Activated CD4-positive, alpha-beta memory T cell treated with anti-CD3 and anti-CD28 coated beads for 36 hours (primary cell): ENCODE measurements at regions not wholly inside any gene's neighbourhood (a gene's known extent, or its start where the extent isn't known, plus 50 kb on each side); places are given as distances from the start of the nearest gene placed in this dataset.

Experiments used
- CTCF ChIA-PET: fragments of 350-600 bp; sonication (Branson Sonifier 250); formaldehyde crosslinking; loops from one replicate; lab custom pipeline; 2021; ENCODE audit warnings: antibody characterized with exemption, inconsistent platforms; lab: Charles Lee
- POLR2A ChIA-PET: fragments of 350-600 bp; sonication (Branson Sonifier 250); formaldehyde crosslinking; loops from one replicate; lab custom pipeline; 2021; ENCODE audit warnings: antibody characterized with exemption; lab: Charles Lee
- DNase-seq: peaks from one replicate; pipeline ENCODE4 v3.0.0-alpha.2; 2020
- H3K27ac Mint-ChIP-seq: one replicate; pipeline ENCODE4 v1.8.0; 2021; ENCODE audit warnings: mixed read lengths
- H3K27me3 Mint-ChIP-seq: one replicate; pipeline ENCODE4 v1.8.0; 2021; ENCODE audit warnings: mixed read lengths
- H3K36me3 Mint-ChIP-seq: one replicate; pipeline ENCODE4 v1.8.0; 2021; ENCODE audit warnings: mixed read lengths
- H3K4me1 Mint-ChIP-seq: one replicate; pipeline ENCODE4 v1.8.0; 2021; ENCODE audit warnings: low read depth, mixed read lengths
- H3K4me3 Mint-ChIP-seq: one replicate; pipeline ENCODE4 v1.8.0; 2021; ENCODE audit warnings: mild to moderate bottlenecking, mixed read lengths
- H3K9me3 Mint-ChIP-seq: one replicate; pipeline ENCODE4 v1.8.0; 2021; ENCODE audit warnings: mixed read lengths
- intact Hi-C: fragments of 100-400 bp; cut with micrococcal nuclease; formaldehyde crosslinking; loops from one replicate; pipeline ENCODE4 v1.15.1; 2023

DNA sequence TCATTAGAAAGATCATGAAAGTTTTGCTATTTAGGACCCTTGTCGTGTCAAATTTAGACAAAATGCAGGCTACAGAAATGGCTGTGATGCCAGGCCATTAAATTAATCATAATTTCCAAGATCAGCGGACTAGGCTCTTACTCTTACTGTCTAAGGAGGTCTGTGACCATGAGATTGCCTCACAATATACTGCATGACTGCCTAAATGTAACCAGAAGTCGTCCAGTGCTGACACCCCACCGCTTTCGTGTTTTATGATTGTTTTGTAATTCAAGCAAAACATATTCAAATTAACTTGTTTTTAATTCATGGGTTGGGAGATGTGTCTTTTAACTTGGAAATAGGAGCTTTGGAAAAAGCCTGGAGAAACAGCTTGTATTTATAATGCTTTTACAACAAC, 947.5 kb downstream of the BRINP3 start:
- CTCF ChIA-PET = no interaction called here
- Mint-ChIP-seq H3K27ac (no peak overlapping the region), H3K9me3 (peaks cover 2% of the 10 kb centered on the region)

DNA sequence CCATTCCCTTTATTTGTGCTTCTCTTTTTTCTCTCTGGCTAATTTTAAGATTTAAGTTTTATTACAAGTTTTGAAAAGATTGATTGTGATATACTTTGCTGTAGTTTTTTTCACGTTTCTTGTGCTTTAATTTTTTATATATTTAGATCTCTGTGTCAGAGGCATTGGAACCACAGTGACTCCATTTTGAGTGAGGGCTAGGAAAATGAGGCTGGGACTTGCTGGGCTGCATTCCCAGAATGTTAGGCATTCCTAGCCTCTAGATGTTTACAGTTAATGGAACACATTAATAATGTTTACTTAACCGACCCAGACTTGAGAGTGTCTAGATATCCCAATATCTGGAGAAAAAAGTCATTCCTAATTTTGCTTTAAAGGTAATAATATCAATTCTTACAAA, 939.4 kb downstream of the BRINP3 start:
- Mint-ChIP-seq H3K36me3 (no peaks in the 10 kb centered on the region), H3K27me3 (no peaks in the 10 kb centered on the region), H3K9me3 (peaks cover 7% of the 10 kb centered on the region), H3K4me3 (no peak overlapping the region), H3K4me1 (no peaks in the 10 kb centered on the region), H3K27ac (no peak overlapping the region)
- intact Hi-C loops = no loop called here
- ChIA-PET POLR2A (no interaction called here), CTCF (no interaction called here)
- DNase-seq = no peak

More for the DNA sequence above, 947.5 kb downstream of the BRINP3 start:
- Mint-ChIP-seq H3K36me3 (no peaks in the 10 kb centered on the region), H3K27me3 (no peaks in the 10 kb centered on the region), H3K4me3 (no peak overlapping the region), H3K4me1 (no peaks in the 10 kb centered on the region)
- intact Hi-C loops = no loop called here
- no peak for DNase-seq
- POLR2A ChIA-PET = no interaction called here

DNA sequence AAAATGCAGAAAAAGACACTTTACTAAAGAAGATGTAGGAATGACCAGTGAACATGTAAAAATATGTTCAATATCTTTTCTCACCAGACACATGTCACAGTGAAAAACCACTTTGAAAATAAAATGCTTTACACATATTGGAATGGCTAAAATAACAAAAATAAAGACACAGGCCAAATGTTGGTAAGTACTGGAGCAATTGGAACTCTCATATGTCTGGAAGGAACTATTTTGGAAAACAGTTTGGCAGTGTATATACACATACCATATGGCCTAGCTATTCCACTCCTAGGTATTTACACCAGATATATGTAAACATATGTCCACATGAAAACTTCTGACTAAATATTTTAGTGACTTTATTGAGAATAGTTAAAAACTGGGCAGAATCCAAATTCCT, 927.2 kb downstream of the BRINP3 start:
- DNase-seq = no peak
- no peaks in the 10 kb centered on the region for H3K4me1 Mint-ChIP-seq
- no peaks in the 10 kb centered on the region for H3K36me3 Mint-ChIP-seq
- H3K27me3 Mint-ChIP-seq = no peaks in the 10 kb centered on the region
- ChIA-PET CTCF (no interaction called here), POLR2A (no interaction called here)
- H3K4me3 Mint-ChIP-seq = no peak overlapping the region
- no peak overlapping the region for H3K27ac Mint-ChIP-seq
- intact Hi-C loops = no loop called here
- H3K9me3 Mint-ChIP-seq = peaks cover 2% of the 10 kb centered on the region

DNA sequence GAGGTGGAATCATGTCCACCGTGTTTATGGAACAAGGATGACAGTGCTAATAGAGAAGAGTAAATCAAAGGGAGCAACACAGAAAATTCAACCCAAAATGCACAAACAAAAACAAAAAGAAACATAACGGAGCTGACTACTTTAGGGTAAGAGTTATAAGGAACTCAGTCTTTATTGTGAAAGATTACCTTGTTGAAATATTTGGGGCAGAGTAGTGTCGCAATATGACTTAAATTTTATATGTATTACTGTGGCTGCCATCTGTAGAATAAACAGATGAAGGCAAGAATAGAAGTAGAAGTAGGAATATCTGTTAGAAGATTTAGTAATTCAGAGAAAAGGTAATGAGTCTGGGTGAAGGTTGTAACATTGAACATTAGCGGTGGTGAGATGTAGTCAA, 913.9 kb downstream of the BRINP3 start:
- ChIA-PET CTCF (no interaction called here), POLR2A (no interaction called here)
- intact Hi-C loops = no loop called here
- Mint-ChIP-seq H3K36me3 (no peaks in the 10 kb centered on the region), H3K27ac (no peak overlapping the region), H3K27me3 (no peaks in the 10 kb centered on the region), H3K9me3 (peaks cover 15% of the 10 kb centered on the region), H3K4me3 (no peak overlapping the region), H3K4me1 (no peaks in the 10 kb centered on the region)
- DNase-seq = no peak

DNA sequence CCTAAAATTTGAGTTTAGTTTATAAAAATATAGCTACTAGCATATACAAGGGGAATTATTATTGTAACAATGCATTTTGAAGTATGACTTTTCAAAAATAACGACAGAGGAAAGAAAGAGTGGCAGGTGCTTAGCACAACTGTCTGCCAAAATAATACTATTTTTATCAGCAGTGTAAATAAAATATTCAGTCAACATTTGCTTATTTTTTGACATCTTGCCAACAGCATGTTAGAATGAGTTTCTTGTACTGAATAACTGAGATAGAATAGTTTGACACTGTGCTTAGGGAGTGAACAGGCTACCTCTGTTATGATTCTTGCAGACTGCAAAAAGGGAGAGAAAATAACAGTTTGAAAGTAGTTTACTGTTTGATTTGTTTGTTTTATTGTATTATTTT, 909.8 kb downstream of the BRINP3 start:
- CTCF ChIA-PET = no interaction called here
- Mint-ChIP-seq H3K4me3 (no peak overlapping the region), H3K9me3 (peaks cover 26% of the 10 kb centered on the region), H3K27me3 (no peaks in the 10 kb centered on the region), H3K36me3 (no peaks in the 10 kb centered on the region), H3K27ac (no peak overlapping the region), H3K4me1 (no peaks in the 10 kb centered on the region)
- POLR2A ChIA-PET = no interaction called here
- DNase-seq = no peak
- intact Hi-C loops = no loop called here

DNA sequence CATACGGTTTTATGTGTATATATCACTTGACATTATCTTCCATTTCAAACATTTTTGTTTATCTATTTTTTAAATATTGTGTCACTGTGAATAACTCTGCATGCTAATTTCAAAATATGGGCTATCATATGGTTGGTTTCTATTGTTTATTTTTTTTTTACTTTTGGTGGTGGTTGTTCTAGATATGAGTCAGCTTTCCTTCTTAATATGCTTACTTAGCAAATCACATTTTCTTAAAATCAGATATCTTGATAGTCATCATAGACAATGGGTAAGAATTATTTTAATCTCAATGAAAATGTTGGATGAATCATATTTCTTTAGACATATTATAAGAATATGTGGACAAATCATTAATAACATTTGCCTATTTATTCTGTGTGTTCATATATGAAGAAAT, 881.5 kb downstream of the BRINP3 start:
- ChIA-PET POLR2A (no interaction called here), CTCF (no interaction called here)
- no peak for DNase-seq
- H3K27me3 Mint-ChIP-seq = no peaks in the 10 kb centered on the region
- peaks cover 5% of the 10 kb centered on the region for H3K9me3 Mint-ChIP-seq
- intact Hi-C loops = no loop called here
- H3K36me3 Mint-ChIP-seq = no peaks in the 10 kb centered on the region
- H3K4me1 Mint-ChIP-seq = no peaks in the 10 kb centered on the region
- no peak overlapping the region for H3K4me3 Mint-ChIP-seq
- H3K27ac Mint-ChIP-seq = no peak overlapping the region

DNA sequence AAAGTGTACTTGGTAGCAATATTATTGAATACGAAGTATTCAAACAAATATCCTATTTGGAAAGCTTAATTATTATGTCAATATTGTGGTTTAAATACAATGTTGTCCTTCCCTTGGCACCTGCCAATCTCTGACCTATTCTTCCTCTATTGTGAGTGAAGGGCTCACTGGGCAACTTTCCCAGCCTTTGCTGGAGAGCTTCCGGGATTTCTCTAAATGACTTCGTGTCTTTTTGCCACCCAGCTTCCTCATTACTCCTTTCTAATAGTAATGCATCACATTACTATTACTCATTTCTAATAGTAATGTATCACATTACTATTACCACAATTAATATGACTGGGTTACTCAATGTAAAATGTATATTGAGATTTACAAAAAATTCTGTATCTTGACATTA, 880.6 kb downstream of the BRINP3 start:
- Mint-ChIP-seq H3K9me3 (peaks cover 5% of the 10 kb centered on the region), H3K27ac (no peak overlapping the region), H3K4me3 (no peak overlapping the region), H3K36me3 (no peaks in the 10 kb centered on the region), H3K27me3 (no peaks in the 10 kb centered on the region), H3K4me1 (no peaks in the 10 kb centered on the region)
- POLR2A ChIA-PET = no interaction called here
- CTCF ChIA-PET = no interaction called here
- DNase-seq = no peak
- intact Hi-C loops = no loop called here

DNA sequence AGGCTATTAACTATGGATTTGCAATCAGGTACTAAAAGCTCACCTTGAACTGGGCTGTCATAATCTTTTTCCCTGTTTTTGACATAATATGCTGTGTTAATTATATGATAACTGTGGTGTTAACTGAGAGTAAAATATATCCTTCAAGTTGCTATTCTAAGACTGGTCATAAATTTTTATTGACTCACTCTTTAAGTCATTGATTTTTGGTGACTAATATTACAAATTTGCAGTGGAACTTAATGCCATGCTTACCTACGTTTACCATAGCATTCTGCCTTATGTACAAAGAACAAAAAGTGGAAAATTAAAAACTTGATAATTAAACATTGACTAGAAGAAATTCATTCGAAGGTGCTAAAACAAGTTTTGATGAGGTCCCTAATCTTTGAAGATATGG, 872.4 kb downstream of the BRINP3 start:
- Mint-ChIP-seq H3K36me3 (no peaks in the 10 kb centered on the region), H3K27ac (no peak overlapping the region), H3K4me3 (no peak overlapping the region), H3K9me3 (no peaks in the 10 kb centered on the region), H3K4me1 (no peaks in the 10 kb centered on the region), H3K27me3 (no peaks in the 10 kb centered on the region)
- intact Hi-C loops = no loop called here
- CTCF ChIA-PET = no interaction called here
- POLR2A ChIA-PET = no interaction called here
- DNase-seq = no peak

DNA sequence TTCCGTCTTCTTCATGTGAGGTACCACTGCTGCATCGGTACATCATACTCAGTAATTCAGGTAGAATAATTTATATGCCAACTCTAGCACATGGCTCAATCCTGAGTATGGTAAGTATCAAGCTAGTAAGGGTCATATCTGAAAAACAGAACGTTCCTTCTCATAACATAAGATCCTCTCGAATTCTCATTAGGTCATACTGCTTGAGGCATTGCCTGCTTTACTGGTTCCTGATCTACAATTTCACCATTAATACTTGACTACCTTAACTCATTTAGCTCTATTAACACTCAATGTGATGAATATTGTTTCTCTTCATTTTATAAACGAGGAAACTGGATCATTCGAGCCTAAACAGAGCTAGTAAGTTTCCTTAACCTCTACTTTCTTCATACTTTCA, 871.6 kb downstream of the BRINP3 start:
- no peak for DNase-seq
- Mint-ChIP-seq H3K4me3 (no peak overlapping the region), H3K9me3 (no peaks in the 10 kb centered on the region), H3K27me3 (no peaks in the 10 kb centered on the region), H3K36me3 (no peaks in the 10 kb centered on the region), H3K4me1 (no peaks in the 10 kb centered on the region), H3K27ac (no peak overlapping the region)
- ChIA-PET CTCF (no interaction called here), POLR2A (no interaction called here)
- intact Hi-C loops = no loop called here

DNA sequence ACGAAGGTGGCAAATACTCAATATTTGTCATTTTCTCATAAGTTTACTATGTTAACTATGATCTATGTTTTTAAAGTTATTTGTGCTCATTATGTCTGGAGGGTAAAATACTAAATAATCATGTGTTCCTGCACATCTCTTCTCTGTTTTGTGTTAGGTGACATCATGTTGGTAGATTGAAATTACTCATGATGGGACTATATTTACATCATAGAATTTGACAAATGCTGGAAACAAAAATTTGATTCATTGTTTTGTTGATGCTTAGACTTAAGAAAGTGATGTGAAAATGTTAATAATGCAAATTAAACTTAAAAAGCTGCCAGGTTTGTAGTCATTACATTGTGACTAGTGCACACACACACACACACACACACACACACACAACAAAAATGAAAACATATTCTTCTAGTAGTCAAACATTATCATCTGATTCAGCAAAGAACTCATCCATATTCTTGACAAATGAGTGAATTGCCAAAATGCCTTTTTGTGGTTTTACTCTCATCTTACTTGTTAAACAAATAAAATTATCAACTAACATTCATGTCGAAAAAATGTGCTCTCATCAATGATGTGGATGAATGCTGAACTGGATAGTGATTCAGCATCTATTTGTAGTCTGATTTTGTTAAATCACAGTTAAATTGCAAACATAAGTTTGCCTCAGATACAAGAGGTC, 870.7 kb downstream of the BRINP3 start:
- POLR2A ChIA-PET = no interaction called here
- CTCF ChIA-PET = no interaction called here
- intact Hi-C loops = no loop called here
- no peak overlapping the region for H3K4me3 Mint-ChIP-seq
- H3K27ac Mint-ChIP-seq = no peak overlapping the region
- no peaks in the 10 kb centered on the region for H3K36me3 Mint-ChIP-seq
- H3K9me3 Mint-ChIP-seq = no peaks in the 10 kb centered on the region
- H3K27me3 Mint-ChIP-seq = no peaks in the 10 kb centered on the region
- no peak for DNase-seq
- H3K4me1 Mint-ChIP-seq = no peaks in the 10 kb centered on the region

DNA sequence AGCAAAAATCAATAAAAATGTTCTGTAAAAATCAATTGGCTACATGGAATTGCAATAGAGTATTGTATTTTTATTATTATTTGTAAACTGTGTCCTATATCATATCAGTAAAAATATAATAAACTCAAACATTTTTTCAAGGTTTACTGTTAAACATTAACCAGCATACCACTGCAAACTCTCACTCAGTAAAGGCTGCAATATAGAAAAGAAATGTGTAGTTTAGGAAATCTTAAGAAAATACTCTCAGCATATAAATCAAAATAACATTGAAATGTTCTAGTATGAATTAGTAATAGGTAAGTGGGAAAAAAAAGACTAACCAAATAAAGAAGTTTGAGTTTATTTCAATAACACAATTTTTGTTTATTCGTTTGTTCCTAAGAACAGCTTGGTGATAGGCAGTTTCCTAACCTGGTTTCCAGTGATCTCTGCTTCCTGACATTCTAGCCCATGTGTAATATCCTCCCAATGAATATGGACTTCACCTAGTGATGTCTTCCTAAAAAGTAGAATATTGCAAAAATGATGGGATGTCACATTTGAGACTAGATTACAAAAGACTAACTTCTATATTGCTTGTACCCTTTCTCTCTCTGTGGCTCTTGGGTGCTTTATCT, 870.1 kb downstream of the BRINP3 start:
- no peaks in the 10 kb centered on the region for H3K36me3 Mint-ChIP-seq
- H3K9me3 Mint-ChIP-seq = no peaks in the 10 kb centered on the region
- H3K27me3 Mint-ChIP-seq = no peaks in the 10 kb centered on the region
- no peak for DNase-seq
- intact Hi-C loops = no loop called here
- no peak overlapping the region for H3K27ac Mint-ChIP-seq
- H3K4me3 Mint-ChIP-seq = no peak overlapping the region
- POLR2A ChIA-PET = no interaction called here
- no peaks in the 10 kb centered on the region for H3K4me1 Mint-ChIP-seq
- CTCF ChIA-PET = no interaction called here

DNA sequence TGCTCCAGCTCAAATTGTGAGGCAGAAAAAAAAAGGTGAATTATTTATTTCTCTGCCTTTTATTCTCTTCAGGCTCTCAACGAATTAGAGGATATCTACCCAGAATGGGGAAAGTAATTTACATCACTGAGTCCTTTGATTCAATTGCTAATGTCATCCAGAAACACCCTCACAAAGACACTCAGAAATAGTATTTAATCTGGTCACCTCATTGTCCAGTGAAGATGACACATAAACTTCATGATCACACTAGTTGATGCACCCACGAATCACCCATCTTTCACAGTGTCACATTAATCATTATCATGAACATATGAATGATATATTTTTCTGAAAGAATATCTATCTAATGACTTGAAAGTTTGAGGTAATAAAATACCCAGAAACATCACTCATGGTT, 868.5 kb downstream of the BRINP3 start:
- ChIA-PET POLR2A (no interaction called here), CTCF (no interaction called here)
- Mint-ChIP-seq H3K27me3 (no peaks in the 10 kb centered on the region), H3K4me3 (no peak overlapping the region), H3K9me3 (no peaks in the 10 kb centered on the region), H3K4me1 (no peaks in the 10 kb centered on the region), H3K36me3 (no peaks in the 10 kb centered on the region), H3K27ac (no peak overlapping the region)
- intact Hi-C loops = no loop called here
- no peak for DNase-seq

DNA sequence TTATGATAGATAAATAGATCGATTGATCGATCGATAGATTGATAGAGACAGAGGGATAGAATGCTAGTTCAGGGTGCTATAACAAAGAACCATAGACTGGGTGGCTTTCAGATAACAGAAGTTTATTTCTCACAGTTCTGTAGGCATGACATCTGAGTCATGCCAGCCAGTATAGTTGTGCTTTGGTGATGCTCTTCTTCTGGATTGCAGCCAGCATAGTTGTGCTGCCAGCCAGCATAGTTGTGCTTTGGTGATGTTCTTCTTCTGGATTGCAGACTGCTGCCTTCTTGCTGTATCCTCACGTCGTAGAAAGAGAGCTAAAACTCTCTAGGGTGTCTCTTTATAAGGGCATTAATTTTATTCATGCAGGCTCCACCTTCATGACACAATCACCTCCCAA, 860.8 kb downstream of the BRINP3 start:
- Mint-ChIP-seq H3K9me3 (peaks cover 16% of the 10 kb centered on the region), H3K27ac (no peak overlapping the region), H3K27me3 (no peaks in the 10 kb centered on the region), H3K4me3 (no peak overlapping the region), H3K4me1 (no peaks in the 10 kb centered on the region), H3K36me3 (no peaks in the 10 kb centered on the region)
- ChIA-PET CTCF (no interaction called here), POLR2A (no interaction called here)
- intact Hi-C loops = no loop called here
- no peak for DNase-seq
